H54 (cell line): ENCODE measurements at regions not wholly inside any gene's neighbourhood (a gene's known extent, or its start where the extent isn't known, plus 50 kb on each side); places are given as distances from the start of the nearest gene placed in this dataset.

Source experiments
- DNase-seq: peaks from one replicate; pipeline ENCODE4 v3.0.0; 2011; ENCODE audit warnings: low spot score, mixed read lengths; ENCODE audit not compliant: insufficient read length
- FAIRE-seq: peaks from 3 replicates; lab custom pipeline; 2011; peaks lifted over from hg19 to GRCh38; lab: Jason Lieb, UNC
- POLR2A ChIP-seq: IDR thresholded peaks from 2 replicates; pipeline ENCODE4 v1.6.1; 2011; ENCODE audit warnings: low read depth, mild to moderate bottlenecking, low read length

GRCh38 chr3:95389725-95390313 is 1327.0 kb downstream of the NSUN3 start:
- no peak for FAIRE-seq
- no peak for DNase-seq
- no peak for TF ChIP-seq POLR2A

DNA sequence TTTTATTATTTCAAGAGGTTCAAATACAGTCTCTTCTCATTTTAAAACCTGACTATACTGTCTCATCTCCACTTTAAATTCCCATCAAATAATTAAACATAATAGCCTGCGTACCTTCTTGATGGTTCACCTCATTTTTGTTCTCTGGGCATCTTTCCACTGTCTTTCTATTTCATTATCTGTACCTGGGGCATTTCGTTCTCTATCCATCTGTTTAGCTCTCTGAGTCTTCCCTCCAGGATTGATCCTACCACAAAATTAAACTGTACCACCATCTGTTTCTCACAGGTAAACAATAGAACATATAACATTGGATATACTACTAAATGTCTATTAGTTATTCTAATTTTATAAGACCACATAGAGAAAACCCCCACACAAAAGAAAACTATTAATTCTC is 1331.4 kb downstream of the NSUN3 start:
- TF ChIP-seq POLR2A, result no peak
- no peak for DNase-seq
- no peak for FAIRE-seq

- TF ChIP-seq POLR2A, result no peak
- FAIRE-seq (no peak), DNase-seq (no peak)
Observed at GRCh38 chr3:95399585-95399984, 1336.7 kb downstream of the NSUN3 start.

GRCh38 chr3:95401693-95402092 is 1338.8 kb downstream of the NSUN3 start:
- no peak for FAIRE-seq
- no peak for TF ChIP-seq POLR2A
- no peak for DNase-seq

GRCh38 chr3:95407709-95408463 is 1345.0 kb downstream of the NSUN3 start:
- FAIRE-seq (no peak), DNase-seq (no peak)
- no peak for TF ChIP-seq POLR2A

- FAIRE-seq (no peak), DNase-seq (no peak)
Observed at GRCh38 chr3:95408464-95408862, 1345.6 kb downstream of the NSUN3 start.

DNA sequence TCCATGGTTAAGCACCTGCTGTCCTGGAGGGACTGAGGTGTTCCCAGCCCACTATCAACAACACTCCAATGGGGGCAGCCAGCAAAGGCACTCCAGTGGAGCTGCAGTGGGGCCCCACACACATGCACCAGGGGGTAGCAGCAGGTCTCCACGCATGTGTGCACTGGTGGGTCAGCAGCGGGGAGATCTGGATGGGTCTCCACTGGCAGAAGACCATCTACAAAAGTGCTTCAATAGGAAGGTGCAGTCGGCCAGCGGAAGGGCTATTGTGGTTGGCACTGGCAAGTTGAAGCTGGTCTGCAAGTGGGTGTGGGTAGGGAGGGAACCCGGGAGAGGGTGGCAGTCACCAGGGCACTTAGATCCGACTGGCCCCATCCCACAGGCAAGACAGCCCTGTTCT is 1355.4 kb downstream of the NSUN3 start:
- no peak for DNase-seq
- FAIRE-seq, result no peak
- no peak for TF ChIP-seq POLR2A

More at GRCh38 chr3:95408464-95408862, 1345.6 kb downstream of the NSUN3 start:
- no peak for TF ChIP-seq POLR2A

DNA sequence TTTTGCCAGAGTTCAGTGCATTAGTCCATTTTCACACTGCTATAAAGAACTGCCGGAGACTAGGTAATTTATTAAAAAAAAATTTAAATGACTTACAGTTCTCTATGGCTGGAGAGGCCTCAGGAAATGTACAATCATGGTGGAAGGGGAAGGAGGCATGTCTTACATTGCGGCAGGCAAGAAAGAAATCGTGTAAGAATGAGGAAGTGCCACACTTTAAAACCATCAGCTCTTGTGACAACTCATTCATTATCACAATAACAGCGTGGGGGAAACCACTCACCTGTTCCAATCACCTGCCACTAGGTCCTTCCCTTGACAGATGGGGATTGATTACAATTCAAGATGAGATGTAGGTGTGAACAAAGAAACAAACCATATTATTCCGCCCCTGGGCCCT is 1361.4 kb downstream of the NSUN3 start:
- no peak for TF ChIP-seq POLR2A
- DNase-seq (no peak), FAIRE-seq (no peak)

GRCh38 chr3:95434491-95434890 is 1371.6 kb downstream of the NSUN3 start:
- TF ChIP-seq POLR2A, result no peak
- DNase-seq, result no peak
- no peak for FAIRE-seq

DNA sequence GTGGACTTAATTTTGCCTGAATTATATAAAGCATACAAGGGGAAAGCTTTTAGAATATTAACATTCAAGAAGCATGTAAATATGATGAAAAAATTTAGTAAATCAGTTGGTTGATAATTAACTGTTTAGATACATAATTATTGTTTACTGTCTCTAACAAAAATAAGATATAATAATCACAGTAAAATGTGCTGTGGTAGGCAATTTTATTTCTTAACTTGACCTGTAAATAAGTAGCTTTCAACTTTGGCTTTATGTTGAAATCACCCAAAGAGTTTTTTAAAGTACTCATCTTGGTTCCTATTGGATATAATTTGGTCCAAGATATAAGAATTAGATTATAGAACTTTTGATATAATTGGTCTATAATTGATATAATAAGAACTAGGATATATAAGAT is 1374.5 kb downstream of the NSUN3 start:
- TF ChIP-seq POLR2A, result no peak
- FAIRE-seq (no peak), DNase-seq (no peak)

DNA sequence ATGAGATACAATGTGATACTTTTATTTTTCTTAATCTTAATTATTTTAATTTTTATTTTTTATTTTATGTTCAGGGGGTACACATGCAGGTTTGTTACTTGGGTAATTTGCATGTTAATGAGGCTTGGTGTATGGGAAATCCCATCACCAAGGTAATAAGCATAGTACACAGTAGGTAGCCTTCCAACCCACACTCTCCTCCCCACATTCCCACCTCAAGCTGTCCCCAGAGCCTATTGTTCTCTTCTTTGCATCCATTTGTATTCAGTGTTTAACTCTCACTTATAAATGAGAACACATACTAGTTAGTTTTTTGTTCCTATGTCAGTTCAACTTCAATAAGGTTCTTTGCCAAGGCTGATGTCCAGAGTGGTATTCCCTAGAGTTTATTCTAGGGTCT is 1375.4 kb downstream of the NSUN3 start:
- FAIRE-seq (no peak), DNase-seq (no peak)
- TF ChIP-seq POLR2A, result no peak

- no peak for DNase-seq
- FAIRE-seq, result no peak
- TF ChIP-seq POLR2A, result no peak
Observed at GRCh38 chr3:95442766-95443165, 1371.6 kb upstream of the EPHA6 start.

- FAIRE-seq, result no peak
Observed at GRCh38 chr3:95449841-95450240, 1364.6 kb upstream of the EPHA6 start.

DNA sequence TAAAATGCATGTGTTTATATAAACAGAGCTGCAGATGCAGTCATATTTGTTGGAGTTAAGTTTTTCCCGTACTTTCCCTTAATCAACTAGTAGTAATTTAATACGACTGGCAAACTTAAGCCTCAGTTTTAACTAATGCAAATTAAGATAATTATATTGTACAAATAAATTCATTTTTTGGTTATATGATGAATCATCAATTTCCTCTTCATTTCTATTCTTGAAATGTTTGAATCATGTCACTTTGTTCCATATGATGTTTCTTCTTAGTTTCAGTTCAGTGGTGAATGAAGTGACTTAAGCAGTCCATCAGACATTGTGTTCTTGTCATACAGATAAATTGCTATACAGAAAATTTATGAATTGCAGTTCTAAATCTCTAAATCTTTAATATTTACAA is 1361.2 kb upstream of the EPHA6 start:
- FAIRE-seq (no peak), DNase-seq (no peak)
- TF ChIP-seq POLR2A, result no peak

More at GRCh38 chr3:95449841-95450240, 1364.6 kb upstream of the EPHA6 start:
- no peak for TF ChIP-seq POLR2A
- no peak for DNase-seq

DNA sequence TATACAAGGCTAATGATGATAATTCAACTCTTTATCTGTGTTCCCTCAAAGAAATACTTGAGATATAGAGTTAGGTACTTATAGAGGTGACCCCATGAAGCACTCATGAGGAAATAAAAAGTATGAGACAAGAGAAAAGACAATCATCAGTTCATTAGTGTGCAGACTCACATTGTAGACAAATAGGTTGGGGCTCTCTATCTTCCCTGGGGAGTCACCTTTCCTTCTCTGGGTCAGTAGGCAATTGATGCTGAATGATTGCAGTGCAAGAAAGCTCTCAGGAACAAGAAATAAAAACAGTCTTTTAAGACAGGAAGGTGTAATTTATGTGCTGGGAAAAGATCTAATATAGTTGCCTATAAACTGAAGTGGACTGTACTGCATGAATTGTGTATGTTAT is 1357.6 kb upstream of the EPHA6 start:
- DNase-seq, result no peak
- TF ChIP-seq POLR2A, result no peak
- FAIRE-seq, result no peak
